ENCODE measurements at regions not wholly inside any gene's neighbourhood (a gene's known extent, or its start where the extent isn't known, plus 50 kb on each side); places are given as distances from the start of the nearest gene placed in this dataset.
"Not testable (repeated sequence)": the region's sequence is repeated elsewhere in the genome, so short reads cannot be mapped to it uniquely, and the experiment has no call there.

GRCh38 chr11:23865341-23865975 lies 631.4 kb upstream of the LUZP2 start:
- no peaks in the 10 kb centered on the region for H3K9me3 ChIP-seq
- DNase-seq (no peak), ATAC-seq (no peak)
- intact Hi-C loops (cut with DNase I): no loop called here
- no peaks in the 10 kb centered on the region for H3K27me3 ChIP-seq (ENCODE audit: low read depth)
- H3K4me1 ChIP-seq: no peaks in the 10 kb centered on the region
- TF ChIP-seq CTCF (IDR thresholded peaks at IDR 0.05): no peak
- H3K27ac ChIP-seq: no peak overlapping the region
- H3K36me3 ChIP-seq: no peaks in the 10 kb centered on the region
- H3K4me3 ChIP-seq: no peak overlapping the region

GRCh38 chr11:23866641-23867040 lies 630.2 kb upstream of the LUZP2 start:
- no peak for ATAC-seq
- DNase-seq: no peak
- Histone ChIP-seq H3K27me3 (ENCODE audit: low read depth) (no peaks in the 10 kb centered on the region), H3K4me3 (no peak overlapping the region), H3K27ac (no peak overlapping the region), H3K4me1 (no peaks in the 10 kb centered on the region), H3K9me3 (no peaks in the 10 kb centered on the region), H3K36me3 (no peaks in the 10 kb centered on the region)
- intact Hi-C loops (cut with DNase I): no loop called here
- TF ChIP-seq CTCF (IDR thresholded peaks at IDR 0.05): no peak

- ATAC-seq (no peak), DNase-seq (no peak)
- TF ChIP-seq CTCF (IDR thresholded peaks at IDR 0.05): no peak
- Histone ChIP-seq H3K36me3 (no peaks in the 10 kb centered on the region), H3K27me3 (ENCODE audit: low read depth) (no peaks in the 10 kb centered on the region), H3K9me3 (no peaks in the 10 kb centered on the region), H3K27ac (no peak overlapping the region), H3K4me3 (no peak overlapping the region), H3K4me1 (no peaks in the 10 kb centered on the region)
- intact Hi-C loops (cut with DNase I): no loop called here
Measured at GRCh38 chr11:23869671-23870070, 627.2 kb upstream of the LUZP2 start.

GRCh38 chr11:23873406-23873805 lies 623.4 kb upstream of the LUZP2 start:
- Histone ChIP-seq H3K27ac (no peak overlapping the region), H3K36me3 (no peaks in the 10 kb centered on the region), H3K27me3 (ENCODE audit: low read depth) (no peaks in the 10 kb centered on the region), H3K4me3 (no peak overlapping the region), H3K9me3 (no peaks in the 10 kb centered on the region), H3K4me1 (no peaks in the 10 kb centered on the region)
- intact Hi-C loops (cut with DNase I): no loop called here
- DNase-seq: no peak
- no peak for ATAC-seq
- no peak for TF ChIP-seq CTCF (IDR thresholded peaks at IDR 0.05)

GRCh38 chr11:23875176-23875850 lies 621.5 kb upstream of the LUZP2 start:
- DNase-seq: no peak
- ATAC-seq: no peak
- H3K9me3 ChIP-seq: no peaks in the 10 kb centered on the region
- H3K27me3 ChIP-seq (ENCODE audit: low read depth): no peaks in the 10 kb centered on the region
- TF ChIP-seq CTCF (IDR thresholded peaks at IDR 0.05): no peak
- H3K27ac ChIP-seq: no peak overlapping the region
- no peaks in the 10 kb centered on the region for H3K36me3 ChIP-seq
- intact Hi-C loops (cut with DNase I): no loop called here
- H3K4me1 ChIP-seq: no peaks in the 10 kb centered on the region
- H3K4me3 ChIP-seq: no peak overlapping the region

- H3K27ac ChIP-seq; ATAC-seq; intact Hi-C loops (cut with DNase I); H3K4me1 ChIP-seq; H3K9me3 ChIP-seq; H3K36me3 ChIP-seq; H3K27me3 ChIP-seq (ENCODE audit: low read depth); H3K4me3 ChIP-seq: not testable (repeated sequence)
- peak; percentile 36 for DNase-seq
Measured at GRCh38 chr11:23883426-23884048, 613.3 kb upstream of the LUZP2 start.

Measured in lower lobe of right lung (tissue), 2 donors.